Neural crest cell (in vitro differentiated cells): ENCODE measurements at regions not wholly inside any gene's neighbourhood (a gene's known extent, or its start where the extent isn't known, plus 50 kb on each side); places are given as distances from the start of the nearest gene placed in this dataset.
"Not testable (repeated sequence)": the region's sequence is repeated elsewhere in the genome, so short reads cannot be mapped to it uniquely, and the experiment has no call there.

Experiments
- DNase-seq: peaks from one replicate; pipeline ENCODE4 v3.0.0; 2021; ENCODE audit warnings: low read depth, mixed read lengths, low spot score
- H3K27ac Mint-ChIP-seq: one replicate; pipeline ENCODE4 v1.8.0; 2021; ENCODE audit warnings: mild to moderate bottlenecking, mixed read lengths; ENCODE audit not compliant: unreplicated experiment
- H3K27me3 Mint-ChIP-seq: 2 replicates; pipeline ENCODE4 v1.8.0; 2021; ENCODE audit warnings: low read depth, mild to moderate bottlenecking, mixed read lengths
- H3K36me3 Mint-ChIP-seq: 2 replicates; pipeline ENCODE4 v1.8.0; 2021; ENCODE audit warnings: low read depth, mild to moderate bottlenecking, mixed read lengths
- H3K4me1 Mint-ChIP-seq: 2 replicates; pipeline ENCODE4 v1.8.0; 2021; ENCODE audit warnings: mixed read lengths
- H3K4me3 Mint-ChIP-seq: one replicate; pipeline ENCODE4 v1.8.0; 2021; ENCODE audit warnings: mild to moderate bottlenecking, mixed read lengths
- H3K9me3 Mint-ChIP-seq: 2 replicates; pipeline ENCODE4 v1.8.0; 2021; ENCODE audit warnings: mixed read lengths
- CTCF ChIP-seq: fragments of 200-600 bp; sonication (generic); conservative IDR thresholded peaks from 2 replicates; pipeline ENCODE4 v1.5.0; 2021; ENCODE audit warnings: antibody characterized with exemption, mild to moderate bottlenecking

GRCh38 chr6:118719351-118720124 is 68.1 kb upstream of the CEP85L start:
- Mint-ChIP-seq H3K27me3 (no peaks in the 10 kb centered on the region), H3K27ac (peak overlapping the region; percentile 15), H3K4me1 (peaks cover 13% of the 10 kb centered on the region), H3K36me3 (no peaks in the 10 kb centered on the region), H3K9me3 (peaks cover 6% of the 10 kb centered on the region), H3K4me3 (no peak overlapping the region)
- TF ChIP-seq CTCF: no peak
- DNase-seq: no peak

- Mint-ChIP-seq H3K36me3 (no peaks in the 10 kb centered on the region), H3K9me3 (peaks cover 6% of the 10 kb centered on the region), H3K4me1 (peaks cover 13% of the 10 kb centered on the region), H3K27ac (peak overlapping the region; percentile 15), H3K27me3 (no peaks in the 10 kb centered on the region), H3K4me3 (no peak overlapping the region)
- TF ChIP-seq CTCF: no peak
- no peak for DNase-seq
Observed at GRCh38 chr6:118718903-118719302, 67.5 kb upstream of the CEP85L start.

DNA sequence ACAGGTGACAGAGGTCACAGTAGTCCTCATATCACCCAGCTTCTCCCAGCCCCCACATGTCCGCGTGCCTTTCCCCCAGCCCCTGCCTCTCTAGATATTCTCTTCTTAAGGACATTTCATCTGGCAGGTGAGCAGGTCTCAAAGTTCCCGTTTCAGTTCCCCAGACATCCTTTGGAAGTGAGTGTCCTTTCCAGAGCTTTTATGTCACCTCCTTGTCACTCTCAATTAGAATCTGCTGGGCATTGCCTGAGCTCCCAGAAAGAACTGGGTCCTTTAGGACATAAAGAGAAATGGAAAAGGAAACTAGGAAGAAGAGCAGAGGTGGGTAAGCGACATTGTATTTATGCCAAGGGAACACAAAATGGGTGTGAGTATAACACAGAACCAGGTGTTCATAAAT is 66.9 kb upstream of the CEP85L start:
- Mint-ChIP-seq H3K36me3 (no peaks in the 10 kb centered on the region), H3K27ac (no peak overlapping the region), H3K9me3 (peaks cover 6% of the 10 kb centered on the region), H3K4me3 (no peak overlapping the region), H3K27me3 (no peaks in the 10 kb centered on the region), H3K4me1 (peaks cover 13% of the 10 kb centered on the region)
- no peak for DNase-seq
- no peak for TF ChIP-seq CTCF

DNA sequence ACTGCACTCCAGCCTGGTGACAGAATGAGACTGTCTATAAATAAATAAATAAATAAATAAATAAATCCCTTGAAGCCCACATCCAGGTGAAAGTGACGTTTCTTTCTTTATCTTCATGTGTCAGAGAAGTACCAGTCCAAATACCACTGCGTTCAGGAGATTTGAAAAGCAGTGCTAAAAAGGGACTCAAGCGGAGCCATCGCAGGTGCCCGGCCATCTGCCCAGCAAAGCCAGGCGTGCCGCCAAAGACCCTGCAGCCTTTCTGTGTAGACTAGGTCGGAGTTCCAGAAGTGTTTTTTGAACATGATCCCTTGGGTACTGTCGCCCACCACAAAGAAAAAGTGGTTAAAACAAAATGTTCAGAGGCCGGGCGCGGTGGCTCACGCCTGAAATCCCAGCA is 65.7 kb upstream of the CEP85L start:
- TF ChIP-seq CTCF: no peak
- Mint-ChIP-seq H3K27ac (no peak overlapping the region), H3K9me3 (peaks cover 9% of the 10 kb centered on the region), H3K4me3 (no peak overlapping the region), H3K4me1 (peaks cover 21% of the 10 kb centered on the region), H3K27me3 (no peaks in the 10 kb centered on the region), H3K36me3 (no peaks in the 10 kb centered on the region)
- no peak for DNase-seq

- H3K4me3 Mint-ChIP-seq, H3K36me3 Mint-ChIP-seq, H3K27ac Mint-ChIP-seq, DNase-seq, H3K27me3 Mint-ChIP-seq, H3K9me3 Mint-ChIP-seq: not testable (repeated sequence)
- H3K4me1 Mint-ChIP-seq: peaks cover 21% of the 10 kb centered on the region
Observed at GRCh38 chr6:118715907-118716306, 64.5 kb upstream of the CEP85L start.

DNA sequence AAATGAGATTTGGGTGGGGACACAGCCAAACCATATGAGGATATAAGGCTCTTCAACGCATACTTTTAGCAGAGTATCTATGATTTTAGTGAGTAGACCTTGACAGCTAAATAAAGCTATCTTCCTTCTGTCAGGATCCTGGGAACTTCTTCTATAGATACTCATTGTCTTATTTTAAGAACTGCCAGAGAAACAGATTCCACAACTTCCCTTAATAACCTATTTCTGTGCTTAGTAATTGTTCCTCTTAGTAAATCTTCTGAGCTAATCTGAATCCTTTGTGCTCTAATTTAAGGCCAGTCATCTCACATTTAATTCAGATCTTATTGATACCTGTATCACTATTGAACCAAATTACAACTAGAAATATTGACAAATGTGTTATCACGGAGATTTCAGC is 64.0 kb upstream of the CEP85L start:
- Mint-ChIP-seq H3K27me3 (no peaks in the 10 kb centered on the region), H3K9me3 (peaks cover 7% of the 10 kb centered on the region), H3K27ac (no peak overlapping the region), H3K36me3 (no peaks in the 10 kb centered on the region), H3K4me1 (peaks cover 21% of the 10 kb centered on the region), H3K4me3 (no peak overlapping the region)
- DNase-seq: no peak
- no peak for TF ChIP-seq CTCF
